ENCODE measurements at regions not wholly inside any gene's neighbourhood (a gene's known extent, or its start where the extent isn't known, plus 50 kb on each side); places are given as distances from the start of the nearest gene placed in this dataset.

DNA sequence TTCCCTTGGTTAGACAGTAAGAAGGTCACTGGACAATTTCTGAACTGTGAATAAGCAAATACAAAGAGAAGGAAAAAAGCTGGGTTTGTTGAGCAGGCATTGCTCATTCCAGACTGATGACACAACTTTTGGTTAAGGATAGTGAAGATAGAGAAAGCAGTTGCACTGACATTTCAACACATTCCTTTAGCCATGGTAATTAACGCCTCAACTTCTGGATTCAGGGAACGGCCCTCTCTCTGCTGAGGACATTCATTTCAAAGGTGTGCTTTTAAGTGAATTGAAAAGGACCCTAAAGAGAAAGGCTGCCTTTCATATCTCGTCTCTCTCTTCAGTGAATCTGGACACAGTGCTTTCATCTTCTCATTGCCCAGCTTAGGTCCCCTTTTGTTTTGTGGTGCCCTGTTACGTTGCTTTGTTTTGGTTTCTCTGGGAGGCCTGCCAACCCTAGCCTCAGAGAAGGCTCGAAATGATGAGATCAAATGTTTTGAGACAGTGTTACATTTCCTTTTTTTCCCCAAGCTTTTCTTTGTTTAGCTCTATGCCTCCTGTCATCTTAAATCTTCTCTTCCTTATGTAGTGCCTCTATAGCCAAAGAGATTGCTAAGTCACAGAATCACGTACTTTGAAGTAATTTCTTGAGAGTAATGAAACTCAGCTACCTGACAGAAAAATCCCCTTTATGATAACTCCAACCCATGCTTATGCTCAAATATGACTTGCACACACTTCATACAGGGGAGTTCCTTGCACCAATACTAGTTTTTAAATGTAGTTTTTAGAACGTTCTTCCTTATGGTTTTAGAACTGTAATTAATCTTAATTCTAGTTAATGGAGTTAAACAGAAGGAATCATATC, 94.4 kb upstream of the IFNE start:
- no peaks in the 10 kb centered on the region for H3K9me3 ChIP-seq (ENCODE audit: low read length)
- in situ Hi-C loops (cut with HindIII; ENCODE audit: extremely low pct_ligation_motif_present, low pct_unique_long_range_greater_than_20kb) (no loop called here), intact Hi-C loops (cut with micrococcal nuclease; ENCODE audit: unreplicated experiment) (no loop called here)
- H4K20me1 ChIP-seq (ENCODE audit: insufficient read depth, low read length) = no peaks in the 10 kb centered on the region
- no TSS peak for BruUV-seq (replicated peaks)
- H3K9ac ChIP-seq (ENCODE audit: insufficient read depth, low read depth, low read length) = no peak overlapping the region
- no peak for ATAC-seq
- DNase-seq (ENCODE audit: low spot score) = peak; percentile 12
- ChIA-PET POLR2A (no interaction called here), CTCF (ENCODE audit: low intra/inter-chr PET ratio, low total read pairs) (no interaction called here)
- no peak overlapping the region for H3K27ac ChIP-seq (ENCODE audit: extremely low read length, insufficient read depth, low read length)
- no peak overlapping the region for H2AFZ ChIP-seq (ENCODE audit: low read length)
- H3K79me2 ChIP-seq (ENCODE audit: insufficient read depth, low read length) = no peaks in the 10 kb centered on the region
- WGBS (ENCODE audit: low lambda C conversion rate) = 4% methylated on average over 7 of the region's 7 CpGs
- no peak overlapping the region for H3K4me3 ChIP-seq (replicated peaks in 1 of 3; ENCODE audit: insufficient read depth in 1 of 3, low read depth in 2 of 3, low read length in 3 of 3)
- no peaks in the 10 kb centered on the region for H3K27me3 ChIP-seq (ENCODE audit: control insufficient read depth in 1 of 2, insufficient read depth in 2 of 2, low read length in 2 of 2)
- no peak for FAIRE-seq
- H3K4me1 ChIP-seq (ENCODE audit: insufficient read depth, low read length) = no peaks in the 10 kb centered on the region
- no peaks in the 10 kb centered on the region for H3K36me3 ChIP-seq (replicated peaks in 1 of 2; ENCODE audit: control insufficient read depth in 1 of 2, insufficient read depth in 2 of 2, low read length in 2 of 2)
- no peak overlapping the region for H3K4me2 ChIP-seq (ENCODE audit: low read depth, low read length)
- no peak for TF ChIP-seq HNF4G (IDR thresholded peaks at IDR 0.05; ENCODE audit: borderline replicate concordance, low read depth, low read length)
- TF ChIP-seq HNF4G (CRISPR knock-in tag; IDR thresholded peaks at IDR 0.05; ENCODE audit: borderline replicate concordance, low read depth) = no peak
- TF ChIP-seq ZNF296 (CRISPR knock-in tag; conservative IDR thresholded peaks at IDR 0.05) = no peak
- TF ChIP-seq, protein P1, sequence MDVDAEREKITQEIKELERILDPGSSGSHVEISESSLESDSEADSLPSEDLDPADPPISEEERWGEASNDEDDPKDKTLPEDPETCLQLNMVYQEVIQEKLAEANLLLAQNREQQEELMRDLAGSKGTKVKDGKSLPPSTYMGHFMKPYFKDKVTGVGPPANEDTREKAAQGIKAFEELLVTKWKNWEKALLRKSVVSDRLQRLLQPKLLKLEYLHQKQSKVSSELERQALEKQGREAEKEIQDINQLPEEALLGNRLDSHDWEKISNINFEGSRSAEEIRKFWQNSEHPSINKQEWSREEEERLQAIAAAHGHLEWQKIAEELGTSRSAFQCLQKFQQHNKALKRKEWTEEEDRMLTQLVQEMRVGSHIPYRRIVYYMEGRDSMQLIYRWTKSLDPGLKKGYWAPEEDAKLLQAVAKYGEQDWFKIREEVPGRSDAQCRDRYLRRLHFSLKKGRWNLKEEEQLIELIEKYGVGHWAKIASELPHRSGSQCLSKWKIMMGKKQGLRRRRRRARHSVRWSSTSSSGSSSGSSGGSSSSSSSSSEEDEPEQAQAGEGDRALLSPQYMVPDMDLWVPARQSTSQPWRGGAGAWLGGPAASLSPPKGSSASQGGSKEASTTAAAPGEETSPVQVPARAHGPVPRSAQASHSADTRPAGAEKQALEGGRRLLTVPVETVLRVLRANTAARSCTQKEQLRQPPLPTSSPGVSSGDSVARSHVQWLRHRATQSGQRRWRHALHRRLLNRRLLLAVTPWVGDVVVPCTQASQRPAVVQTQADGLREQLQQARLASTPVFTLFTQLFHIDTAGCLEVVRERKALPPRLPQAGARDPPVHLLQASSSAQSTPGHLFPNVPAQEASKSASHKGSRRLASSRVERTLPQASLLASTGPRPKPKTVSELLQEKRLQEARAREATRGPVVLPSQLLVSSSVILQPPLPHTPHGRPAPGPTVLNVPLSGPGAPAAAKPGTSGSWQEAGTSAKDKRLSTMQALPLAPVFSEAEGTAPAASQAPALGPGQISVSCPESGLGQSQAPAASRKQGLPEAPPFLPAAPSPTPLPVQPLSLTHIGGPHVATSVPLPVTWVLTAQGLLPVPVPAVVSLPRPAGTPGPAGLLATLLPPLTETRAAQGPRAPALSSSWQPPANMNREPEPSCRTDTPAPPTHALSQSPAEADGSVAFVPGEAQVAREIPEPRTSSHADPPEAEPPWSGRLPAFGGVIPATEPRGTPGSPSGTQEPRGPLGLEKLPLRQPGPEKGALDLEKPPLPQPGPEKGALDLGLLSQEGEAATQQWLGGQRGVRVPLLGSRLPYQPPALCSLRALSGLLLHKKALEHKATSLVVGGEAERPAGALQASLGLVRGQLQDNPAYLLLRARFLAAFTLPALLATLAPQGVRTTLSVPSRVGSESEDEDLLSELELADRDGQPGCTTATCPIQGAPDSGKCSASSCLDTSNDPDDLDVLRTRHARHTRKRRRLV (CRISPR knock-in tag; IDR thresholded peaks at IDR 0.05) = no peak
- no peak for TF ChIP-seq ZFY (CRISPR knock-in tag; IDR thresholded peaks at IDR 0.05)
- TF ChIP-seq HMG20A (CRISPR knock-in tag; IDR thresholded peaks at IDR 0.05; ENCODE audit: borderline replicate concordance) = no peak
- no peak for TF ChIP-seq ATF7 (IDR thresholded peaks at IDR 0.05)
- TF ChIP-seq ATF7 (CRISPR knock-in tag; IDR thresholded peaks at IDR 0.05) = no peak
- TF ChIP-seq BRCA1 (CRISPR knock-in tag; IDR thresholded peaks at IDR 0.05) = no peak
- no peak for TF ChIP-seq AGO1 (IDR thresholded peaks at IDR 0.05; ENCODE audit: low read depth, low read length, poor library complexity, severe bottlenecking)
- TF ChIP-seq ZNF256 (CRISPR knock-in tag; conservative IDR thresholded peaks at IDR 0.05) = no peak
- TF ChIP-seq KLF9 (CRISPR knock-in tag; IDR thresholded peaks at IDR 0.05; ENCODE audit: low read depth) = no peak
- TF ChIP-seq, protein P2, sequence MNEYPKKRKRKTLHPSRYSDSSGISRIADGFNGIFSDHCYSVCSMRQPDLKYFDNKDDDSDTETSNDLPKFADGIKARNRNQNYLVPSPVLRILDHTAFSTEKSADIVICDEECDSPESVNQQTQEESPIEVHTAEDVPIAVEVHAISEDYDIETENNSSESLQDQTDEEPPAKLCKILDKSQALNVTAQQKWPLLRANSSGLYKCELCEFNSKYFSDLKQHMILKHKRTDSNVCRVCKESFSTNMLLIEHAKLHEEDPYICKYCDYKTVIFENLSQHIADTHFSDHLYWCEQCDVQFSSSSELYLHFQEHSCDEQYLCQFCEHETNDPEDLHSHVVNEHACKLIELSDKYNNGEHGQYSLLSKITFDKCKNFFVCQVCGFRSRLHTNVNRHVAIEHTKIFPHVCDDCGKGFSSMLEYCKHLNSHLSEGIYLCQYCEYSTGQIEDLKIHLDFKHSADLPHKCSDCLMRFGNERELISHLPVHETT (CRISPR knock-in tag; conservative IDR thresholded peaks at IDR 0.05) = no peak
- TF ChIP-seq, protein P3, sequence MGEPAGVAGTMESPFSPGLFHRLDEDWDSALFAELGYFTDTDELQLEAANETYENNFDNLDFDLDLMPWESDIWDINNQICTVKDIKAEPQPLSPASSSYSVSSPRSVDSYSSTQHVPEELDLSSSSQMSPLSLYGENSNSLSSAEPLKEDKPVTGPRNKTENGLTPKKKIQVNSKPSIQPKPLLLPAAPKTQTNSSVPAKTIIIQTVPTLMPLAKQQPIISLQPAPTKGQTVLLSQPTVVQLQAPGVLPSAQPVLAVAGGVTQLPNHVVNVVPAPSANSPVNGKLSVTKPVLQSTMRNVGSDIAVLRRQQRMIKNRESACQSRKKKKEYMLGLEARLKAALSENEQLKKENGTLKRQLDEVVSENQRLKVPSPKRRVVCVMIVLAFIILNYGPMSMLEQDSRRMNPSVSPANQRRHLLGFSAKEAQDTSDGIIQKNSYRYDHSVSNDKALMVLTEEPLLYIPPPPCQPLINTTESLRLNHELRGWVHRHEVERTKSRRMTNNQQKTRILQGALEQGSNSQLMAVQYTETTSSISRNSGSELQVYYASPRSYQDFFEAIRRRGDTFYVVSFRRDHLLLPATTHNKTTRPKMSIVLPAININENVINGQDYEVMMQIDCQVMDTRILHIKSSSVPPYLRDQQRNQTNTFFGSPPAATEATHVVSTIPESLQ (CRISPR knock-in tag; conservative IDR thresholded peaks at IDR 0.05) = no peak
- no peak for TF ChIP-seq JDP2 (CRISPR knock-in tag; IDR thresholded peaks at IDR 0.05; ENCODE audit: borderline replicate concordance)
- no peak for TF ChIP-seq LCORL (IDR thresholded peaks at IDR 0.05)
- TF ChIP-seq LCORL (CRISPR knock-in tag; IDR thresholded peaks at IDR 0.05) = no peak

All from HepG2 (cell line).